ENCODE measurements at regions not wholly inside any gene's neighbourhood (a gene's known extent, or its start where the extent isn't known, plus 50 kb on each side); places are given as distances from the start of the nearest gene placed in this dataset.

GRCh38 chr12:92552412-92553108 lies 150.2 kb upstream of the PLEKHG7 start:
- DNase-seq, result no peak

- no peak for DNase-seq
Measured at GRCh38 chr12:92551853-92552397, 150.9 kb upstream of the PLEKHG7 start.

- no peak for DNase-seq
Measured at GRCh38 chr12:92551210-92551609, 151.6 kb upstream of the PLEKHG7 start.

- DNase-seq, result no peak
Measured at GRCh38 chr12:92550661-92551060, 152.1 kb upstream of the PLEKHG7 start.

DNA sequence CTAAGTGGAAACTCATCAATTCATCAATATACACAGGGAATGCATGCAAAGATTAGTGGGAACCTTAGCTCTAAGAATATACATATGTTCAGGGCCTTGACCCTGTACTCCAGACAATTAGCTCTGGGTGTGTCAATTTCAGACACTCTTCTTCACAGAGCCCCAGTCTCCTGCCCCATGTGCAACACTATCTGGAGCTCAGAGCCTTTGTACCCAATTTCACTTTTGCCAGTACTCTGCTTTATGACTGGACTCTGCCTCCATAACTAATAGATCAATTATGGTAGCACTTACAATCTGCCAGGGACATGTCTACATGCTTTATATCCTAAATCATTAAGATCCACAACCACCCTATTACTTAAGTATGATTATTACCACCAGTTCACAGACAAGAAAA lies 152.5 kb upstream of the PLEKHG7 start:
- DNase-seq, result no peak

DNA sequence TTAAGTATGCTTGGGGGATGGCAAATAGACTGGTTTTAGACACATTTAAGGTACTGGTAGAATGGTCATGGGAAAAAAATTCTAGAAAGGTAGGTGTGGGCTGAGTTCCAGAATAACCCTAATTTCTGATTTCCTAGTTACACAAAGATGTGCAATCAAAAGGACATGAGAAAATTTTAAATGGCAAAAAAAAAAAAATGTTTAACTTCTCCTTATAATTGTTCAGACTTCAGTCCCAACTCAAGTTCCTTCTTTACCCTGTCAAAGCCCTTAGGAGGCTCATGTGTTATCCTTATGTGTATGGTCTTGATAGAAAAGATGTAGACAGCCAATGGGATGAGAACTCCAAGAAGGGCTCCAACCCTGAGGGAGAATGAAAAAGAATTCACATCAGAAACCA lies 153.3 kb upstream of the PLEKHG7 start:
- no peak for DNase-seq

GRCh38 chr12:92547906-92548305 lies 154.9 kb upstream of the PLEKHG7 start:
- no peak for DNase-seq

DNA sequence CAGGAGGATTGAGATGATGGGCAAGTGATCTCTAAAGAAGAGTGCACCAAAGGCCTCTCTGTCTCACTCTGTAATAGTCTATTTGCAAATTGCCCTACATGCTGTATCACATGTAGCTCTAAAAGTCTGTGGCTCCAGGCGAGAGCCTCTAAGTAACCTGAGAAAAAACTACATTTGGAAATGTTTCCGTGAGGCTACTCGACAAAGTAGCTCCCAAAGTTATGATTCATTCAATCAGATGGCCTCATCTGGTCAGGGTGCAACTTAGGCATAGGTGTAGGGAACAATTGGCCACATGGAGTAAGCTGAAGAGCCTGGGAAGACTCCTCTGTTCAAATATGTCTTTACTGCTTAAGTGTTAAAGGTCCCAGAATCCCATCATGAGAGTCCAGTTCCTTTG lies 155.4 kb upstream of the PLEKHG7 start:
- no peak for DNase-seq

GRCh38 chr12:92546635-92547348 lies 156.0 kb upstream of the PLEKHG7 start:
- no peak for DNase-seq

DNA sequence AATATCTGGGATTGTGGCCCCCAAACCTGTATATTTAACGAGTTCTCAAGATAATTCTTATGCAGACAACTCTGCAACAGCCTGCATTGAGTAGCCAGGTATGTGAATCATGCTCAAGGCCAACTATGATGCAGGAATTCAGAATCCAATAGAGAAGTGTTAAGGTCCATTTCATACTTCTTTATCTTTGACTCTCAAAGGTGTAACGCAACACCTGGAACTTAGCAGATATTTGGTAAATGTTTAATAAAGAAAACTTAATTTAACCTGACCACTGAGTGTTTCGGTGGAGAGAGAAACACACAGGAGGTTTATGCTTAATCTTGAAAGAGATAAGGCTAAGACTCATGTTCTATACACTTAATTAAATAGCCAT lies 156.5 kb upstream of the PLEKHG7 start:
- no peak for DNase-seq

- DNase-seq, result no peak
Measured at GRCh38 chr12:92544322-92544721, 158.5 kb upstream of the PLEKHG7 start.

- no peak for DNase-seq
Measured at GRCh38 chr12:92543840-92544239, 158.9 kb upstream of the PLEKHG7 start.

DNA sequence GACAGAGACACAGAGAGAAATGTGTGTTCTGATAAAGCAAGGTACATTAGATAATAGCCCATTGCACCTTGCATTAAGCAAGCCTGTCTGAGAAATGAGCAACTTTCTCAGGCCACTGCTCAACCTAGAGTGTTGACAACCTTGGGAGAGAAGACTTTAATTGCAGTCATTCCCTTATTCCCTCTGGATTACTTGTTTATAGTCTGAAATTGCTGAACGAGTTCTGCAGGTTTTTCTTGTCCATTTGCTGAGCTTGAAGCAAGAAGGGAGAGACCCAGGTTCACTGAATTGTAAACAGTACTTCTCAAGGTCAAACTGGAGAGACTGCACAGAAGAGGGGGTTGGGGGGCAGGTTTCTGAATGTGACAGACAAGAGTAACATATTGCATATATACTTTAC lies 159.4 kb upstream of the PLEKHG7 start:
- no peak for DNase-seq

DNA sequence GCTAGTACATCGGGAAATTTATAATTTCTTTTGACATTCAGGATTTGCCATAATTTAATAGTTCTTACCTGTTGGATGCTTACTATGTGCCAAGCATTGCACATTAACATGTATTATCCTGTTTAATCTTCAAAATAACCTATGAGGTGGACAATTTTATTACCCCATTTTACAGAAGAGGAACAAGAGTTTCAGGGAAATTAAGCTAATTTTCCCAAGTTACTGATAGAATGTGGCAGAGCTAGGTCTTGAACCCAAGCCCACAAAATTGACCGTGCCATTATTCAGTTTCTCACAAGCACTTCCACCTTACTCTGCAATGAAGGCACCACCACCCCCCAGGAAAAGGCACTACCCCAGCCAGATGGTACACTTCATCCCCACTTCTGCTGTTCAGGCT lies 161.1 kb upstream of the PLEKHG7 start:
- no peak for DNase-seq

DNA sequence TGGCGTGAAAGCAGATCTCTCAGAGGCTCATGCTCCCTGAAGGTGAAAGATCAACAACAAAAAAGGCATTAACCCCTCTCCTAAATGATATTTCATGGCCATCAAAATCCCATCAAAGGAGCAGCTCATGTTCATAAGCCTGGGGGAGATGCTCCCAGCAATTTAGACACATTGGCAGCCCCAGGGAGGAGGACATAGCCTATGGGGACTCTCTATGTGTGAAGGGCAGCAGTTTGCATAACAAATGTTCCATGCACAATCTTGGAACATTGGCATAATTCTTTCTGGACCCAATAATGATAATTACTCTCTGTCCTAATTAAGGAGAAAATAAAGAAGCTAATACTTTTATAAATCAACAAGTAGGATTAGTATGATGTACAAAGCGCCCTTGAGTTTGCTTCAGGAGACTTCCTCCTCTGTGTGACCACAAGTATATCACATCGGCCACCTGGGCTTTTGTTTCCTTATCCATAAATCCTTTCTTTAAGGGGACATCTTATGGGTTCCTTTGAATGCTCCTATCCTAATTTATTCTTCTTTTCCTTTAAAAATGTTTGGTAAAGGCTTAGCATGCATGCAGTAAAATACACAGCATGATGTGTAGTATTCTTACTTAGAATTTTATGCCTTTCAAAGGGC lies 161.9 kb upstream of the PLEKHG7 start:
- no peak for DNase-seq

DNA sequence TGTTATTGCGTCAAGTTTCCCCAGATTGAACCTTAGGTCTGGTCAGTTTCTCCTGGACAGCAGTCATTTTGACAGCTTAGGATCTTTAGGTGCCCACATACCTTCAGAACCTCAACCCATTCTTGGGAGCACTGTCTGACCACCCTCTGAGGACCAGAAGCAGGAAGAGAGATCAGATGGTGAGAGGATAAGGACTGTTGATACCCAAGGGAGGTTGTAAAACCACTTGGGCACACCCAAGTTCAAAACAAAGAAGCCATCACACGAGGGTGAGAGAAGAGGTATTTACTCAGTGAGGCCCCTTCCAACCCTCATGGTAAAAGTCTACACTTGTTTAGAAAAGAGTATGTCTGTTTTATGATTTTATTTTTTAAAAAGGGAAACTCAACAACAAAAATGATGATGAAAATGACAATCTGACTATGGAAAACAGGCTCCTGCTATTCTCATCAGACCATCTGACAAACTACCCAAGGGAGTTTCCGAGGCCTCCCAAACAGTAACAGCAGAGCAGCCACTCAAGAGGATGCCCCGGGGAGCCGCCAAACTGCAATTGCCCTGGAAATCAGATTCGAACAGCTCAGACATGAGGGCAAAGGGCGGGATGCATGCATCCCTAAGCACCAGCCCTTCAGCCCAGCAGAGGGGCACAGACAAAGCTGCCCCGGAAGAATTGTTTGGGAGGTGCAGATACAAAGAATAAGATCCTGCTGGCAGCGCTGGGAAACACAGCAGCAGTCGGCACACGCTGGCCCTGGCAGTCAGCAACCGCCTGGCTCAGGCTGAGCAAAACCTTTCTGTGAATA lies 162.6 kb upstream of the PLEKHG7 start:
- no peak for DNase-seq

DNA sequence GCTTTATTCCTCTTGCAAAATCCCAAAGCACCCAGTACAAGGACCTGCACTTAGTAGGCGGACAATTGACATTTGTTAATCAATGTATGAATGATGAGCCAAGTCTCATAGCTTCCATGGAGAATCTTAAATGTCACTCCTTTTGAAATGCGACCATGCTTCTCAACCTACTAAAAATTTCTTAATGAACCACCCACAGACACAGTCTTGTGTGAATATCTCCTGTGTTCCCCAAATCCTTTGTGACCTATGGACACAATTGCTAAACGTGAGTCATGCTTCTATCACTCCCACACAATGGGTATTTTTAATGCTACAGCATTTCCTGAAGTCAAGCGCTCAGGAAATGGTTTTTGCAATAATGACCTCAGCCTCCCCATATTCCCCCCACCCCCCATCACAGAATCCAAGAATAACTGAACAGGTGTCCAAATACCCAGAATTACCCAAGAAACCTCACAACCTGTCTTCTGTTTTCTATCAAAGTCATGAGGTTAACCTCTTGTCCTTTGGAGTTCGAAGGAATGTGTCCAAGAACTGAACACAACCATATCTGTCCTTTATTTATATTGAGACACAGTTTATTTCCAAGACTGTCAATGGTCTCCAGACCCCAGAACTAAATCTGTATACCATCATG lies 163.6 kb upstream of the PLEKHG7 start:
- no peak for DNase-seq

GRCh38 chr12:92537290-92537960 lies 165.4 kb upstream of the PLEKHG7 start:
- DNase-seq, result no peak

DNA sequence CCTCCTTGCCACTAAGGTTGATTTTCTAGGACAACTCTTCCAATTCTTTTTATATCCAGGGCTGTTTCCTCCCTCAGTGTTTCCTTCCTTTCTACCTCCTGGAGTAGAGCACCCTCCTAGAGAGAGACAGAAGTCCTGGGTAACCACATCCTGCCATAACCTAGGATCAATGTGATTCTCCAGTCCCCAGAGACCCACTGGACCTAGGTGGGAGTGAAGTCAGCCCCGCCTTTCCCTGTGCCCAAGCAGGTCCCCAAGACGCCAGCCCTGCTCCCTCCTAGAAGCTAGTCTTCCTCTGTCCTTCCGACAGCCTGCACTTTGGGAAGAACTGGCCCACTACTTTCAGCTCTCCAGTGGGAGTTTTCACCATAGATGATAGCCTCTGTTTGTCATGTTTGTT lies 166.8 kb upstream of the PLEKHG7 start:
- DNase-seq, result no peak

DNA sequence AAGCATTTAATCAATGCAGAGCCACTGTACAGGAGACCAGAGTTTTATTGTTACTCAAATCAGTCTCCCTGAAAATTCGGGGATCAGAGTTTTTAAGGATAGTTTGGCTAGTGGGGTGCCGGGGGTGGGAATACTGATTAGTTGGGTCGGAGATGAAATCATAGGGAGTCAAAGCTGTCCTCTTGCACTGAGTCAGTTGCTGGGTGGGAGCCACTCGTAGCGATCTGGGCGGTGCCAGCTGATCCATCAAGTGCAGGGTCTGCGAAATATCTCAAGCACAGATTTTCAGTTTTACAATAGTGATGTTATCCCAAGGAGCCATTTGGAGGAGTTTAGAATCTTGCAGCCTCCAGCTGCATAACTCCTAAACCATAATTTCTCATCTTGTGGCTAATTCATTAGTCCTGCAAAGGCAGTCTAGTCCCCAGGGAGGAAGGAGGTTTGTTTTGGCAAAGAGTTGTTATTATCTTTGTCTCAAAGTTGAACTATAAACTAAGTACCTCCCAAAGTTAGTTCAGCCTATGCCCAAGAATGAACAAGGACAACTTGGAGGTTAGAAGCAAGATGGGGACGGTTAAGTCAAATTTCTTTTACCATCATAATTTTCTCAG lies 169.4 kb upstream of the PLEKHG7 start:
- no peak for DNase-seq

DNA sequence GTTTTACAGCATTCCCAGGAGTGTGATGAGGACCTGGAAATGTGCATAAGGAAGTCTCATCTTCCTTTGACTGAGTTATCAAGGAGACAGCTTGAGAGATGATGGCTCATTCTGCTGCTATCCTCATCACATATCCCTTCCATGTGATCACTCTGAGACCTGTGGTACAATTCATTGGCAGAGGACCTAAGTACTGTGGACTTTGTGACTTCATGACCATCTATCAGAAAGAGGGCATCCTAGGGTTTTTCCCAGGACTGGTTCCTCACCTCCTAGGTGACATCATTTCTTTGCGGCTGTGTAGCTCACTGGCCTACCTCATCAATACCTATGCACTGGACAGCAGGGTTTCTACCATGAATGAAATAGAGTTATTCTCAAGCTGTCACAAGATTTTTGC lies 172.1 kb upstream of the PLEKHG7 start:
- DNase-seq, result no peak

GRCh38 chr12:92529944-92530343 lies 172.8 kb upstream of the PLEKHG7 start:
- no peak for DNase-seq

Measured in NCI-H82 (cell line).